ENCODE measurements at regions not wholly inside any gene's neighbourhood (a gene's known extent, or its start where the extent isn't known, plus 50 kb on each side); places are given as distances from the start of the nearest gene placed in this dataset.

GRCh38 chr11:94675813-94676212, 92.3 kb upstream of the AMOTL1 start:
- POLR2A ChIA-PET, result no interaction called here
- ATAC-seq (no peak), DNase-seq (ENCODE audit: extremely low read depth in 1 of 4, low spot score in 3 of 4) (no peak), FAIRE-seq (no peak)
- Histone ChIP-seq H3K79me2 (ENCODE audit: control insufficient read depth, insufficient read depth, low read length) (no peaks in the 10 kb centered on the region), H3K27me3 (ENCODE audit: control insufficient read depth in 2 of 2, insufficient read depth in 2 of 2, low read length in 2 of 2) (no peaks in the 10 kb centered on the region), H2AFZ (ENCODE audit: low read depth, low read length) (no peak overlapping the region), H3K9me1 (ENCODE audit: control insufficient read depth, insufficient read depth, low read length) (no peaks in the 10 kb centered on the region), H3K4me1 (replicated peaks in 1 of 2; ENCODE audit: control insufficient read depth in 2 of 2, insufficient read depth in 2 of 2, low read length in 2 of 2) (peaks cover 0 to 38% of the 10 kb centered on the region in 2 experiments; a peak in 4 of 5 replicates), H3K27ac (ENCODE audit: extremely low read depth, low read depth, low read length) (no peak overlapping the region), H3K4me3 (no peak overlapping the region), H3K9me3 (replicated peaks; ENCODE audit: control insufficient read depth, insufficient read depth, low read depth, low read length) (no peaks in the 10 kb centered on the region), H3K36me3 (ENCODE audit: control insufficient read depth, insufficient read depth, low read length) (no peaks in the 10 kb centered on the region), H3K9ac (ENCODE audit: insufficient read depth in 1 of 2, low read depth in 2 of 2, low read length in 2 of 2) (no peak overlapping the region), H4K20me1 (replicated peaks; ENCODE audit: control insufficient read depth, insufficient read depth, low read length) (no peaks in the 10 kb centered on the region), H3K4me2 (ENCODE audit: insufficient read depth, low read length) (no peak overlapping the region)
- TF ChIP-seq FOXK1 (CRISPR knock-in tag; IDR thresholded peaks at IDR 0.05; ENCODE audit: borderline replicate concordance) (no peak), ATF1 (CRISPR knock-in tag; IDR thresholded peaks at IDR 0.05) (no peak), ATF1 (tag; IDR thresholded peaks at IDR 0.05) (no peak), RNF2 (IDR thresholded peaks at IDR 0.05) (no peak), ZNF668 (CRISPR knock-in tag; IDR thresholded peaks at IDR 0.05) (no peak), MNT (conservative IDR thresholded peaks at IDR 0.05) (no peak), ZNF592 (IDR thresholded peaks at IDR 0.05) (no peak), MTA3 (IDR thresholded peaks at IDR 0.05; ENCODE audit: borderline replicate concordance) (no peak), ZNF3 (CRISPR knock-in tag; IDR thresholded peaks at IDR 0.05) (no peak), KLF10 (CRISPR knock-in tag; IDR thresholded peaks at IDR 0.05) (no peak), ZNF41 (CRISPR knock-in tag; conservative IDR thresholded peaks at IDR 0.05) (no peak)
- intact Hi-C loops (cut with micrococcal nuclease), result no loop called here
- BruUV-seq (replicated peaks), result no TSS peak
- CTCF ChIA-PET (ENCODE audit: low intra/inter-chr PET ratio), result no interaction called here
- in situ Hi-C loops (cut with MboI), result no loop called here

Data from K562 (cell line).